HG02840 (cell line): ENCODE measurements at regions not wholly inside any gene's neighbourhood (a gene's known extent, or its start where the extent isn't known, plus 50 kb on each side); places are given as distances from the start of the nearest gene placed in this dataset.
"Not testable (repeated sequence)": the region's sequence is repeated elsewhere in the genome, so short reads cannot be mapped to it uniquely, and the experiment has no call there.

Experiments used
- ATAC-seq: cut with Tn5 transposase; IDR thresholded peaks from one replicate; pipeline ENCODE4 v1.9.1; 2021; ENCODE audit warnings: mild to moderate bottlenecking, moderate library complexity, moderate number of reproducible peaks; ENCODE audit not compliant: unreplicated experiment, low FRiP score

GRCh38 chr6:11891547-11891946, 112.9 kb upstream of the ADTRP start:
- no peak for ATAC-seq

GRCh38 chr6:11890849-11891248, 112.2 kb upstream of the ADTRP start:
- no peak for ATAC-seq

- ATAC-seq: no peak
Observed at GRCh38 chr6:11890209-11890608, 111.6 kb upstream of the ADTRP start.

DNA sequence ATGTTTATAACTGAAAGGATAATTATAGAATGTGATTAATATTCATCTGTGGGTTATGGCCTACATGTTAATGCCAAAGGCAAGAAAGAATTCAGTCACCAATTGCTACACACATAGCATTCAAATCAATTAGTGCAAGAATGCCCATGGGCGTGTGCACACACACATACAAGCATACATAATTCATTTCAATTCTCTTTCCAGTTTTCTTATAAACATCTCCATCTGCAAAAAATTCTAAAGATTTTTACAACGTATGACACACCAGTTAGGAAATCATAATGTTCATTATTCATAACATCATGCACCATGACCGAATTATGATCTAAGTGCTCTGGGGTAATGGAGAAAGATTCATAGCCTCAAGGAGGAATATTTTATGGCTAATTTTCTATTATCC, 111.0 kb upstream of the ADTRP start:
- ATAC-seq: no peak

GRCh38 chr6:11888727-11889126, 110.1 kb upstream of the ADTRP start:
- no peak for ATAC-seq

GRCh38 chr6:11885159-11885558, 106.6 kb upstream of the ADTRP start:
- no peak for ATAC-seq

DNA sequence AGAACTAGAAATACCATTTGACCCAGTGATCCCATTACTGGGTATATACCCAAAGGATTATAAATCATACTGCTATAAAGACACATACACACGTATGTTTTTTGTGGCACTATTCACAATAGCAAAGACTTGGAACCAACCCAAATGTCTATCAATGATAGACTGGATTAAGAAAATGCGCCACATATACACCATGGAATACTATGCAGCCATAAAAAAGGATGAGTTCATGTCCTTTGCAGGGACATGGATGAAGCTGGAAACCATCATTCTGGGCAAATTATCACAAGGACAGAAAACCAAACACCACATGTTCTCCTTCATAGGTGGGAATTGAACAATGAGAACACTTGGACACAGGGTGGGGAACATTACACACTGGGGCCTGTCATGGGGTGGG, 104.9 kb upstream of the ADTRP start:
- ATAC-seq: not testable (repeated sequence)

GRCh38 chr6:11880156-11880555, 101.6 kb upstream of the ADTRP start:
- not testable (repeated sequence) for ATAC-seq

DNA sequence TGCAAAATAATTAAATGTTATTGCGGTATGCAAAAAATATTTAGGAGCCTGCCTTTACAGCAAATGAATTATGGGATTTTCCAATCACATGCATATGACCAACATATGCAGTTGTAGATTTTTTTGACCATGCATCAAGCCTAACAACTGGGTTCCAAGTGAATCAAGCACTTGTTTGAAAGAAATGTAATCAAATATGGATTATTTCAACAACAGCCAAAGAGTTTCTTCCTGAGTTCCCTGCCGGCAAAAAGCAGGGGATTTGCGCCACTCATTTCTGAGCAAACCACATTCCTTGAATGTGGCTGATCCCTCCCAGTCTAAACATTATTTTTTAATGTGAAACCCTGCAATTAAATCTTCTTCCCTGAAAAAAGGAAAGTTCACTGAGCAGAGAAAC, 100.1 kb upstream of the ADTRP start:
- no peak for ATAC-seq

DNA sequence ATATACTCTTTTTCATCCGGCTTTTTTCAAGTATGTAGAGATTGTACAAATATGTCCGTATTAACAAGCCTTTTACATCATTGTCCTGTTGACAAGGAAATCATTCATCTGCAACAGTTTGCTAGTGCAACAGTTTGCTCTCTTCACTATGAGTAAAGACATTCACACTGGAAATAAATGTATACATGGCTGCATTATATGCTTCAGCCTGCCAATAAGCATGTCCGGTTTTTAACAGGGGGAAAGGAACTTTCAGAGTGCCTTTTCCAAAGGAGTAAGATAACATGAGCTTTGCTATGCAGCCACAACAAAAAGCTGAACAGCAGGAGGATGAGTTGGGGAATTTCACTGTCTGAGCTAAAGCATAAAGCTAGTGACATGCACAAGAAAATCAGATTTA, 99.4 kb upstream of the ADTRP start:
- ATAC-seq: no peak

- peak; percentile 63 for ATAC-seq
Observed at GRCh38 chr6:11876934-11877433, 98.4 kb upstream of the ADTRP start.

GRCh38 chr6:11875325-11876109, 96.9 kb upstream of the ADTRP start:
- no peak for ATAC-seq

GRCh38 chr6:11869672-11870340, 91.2 kb upstream of the ADTRP start:
- ATAC-seq: no peak

DNA sequence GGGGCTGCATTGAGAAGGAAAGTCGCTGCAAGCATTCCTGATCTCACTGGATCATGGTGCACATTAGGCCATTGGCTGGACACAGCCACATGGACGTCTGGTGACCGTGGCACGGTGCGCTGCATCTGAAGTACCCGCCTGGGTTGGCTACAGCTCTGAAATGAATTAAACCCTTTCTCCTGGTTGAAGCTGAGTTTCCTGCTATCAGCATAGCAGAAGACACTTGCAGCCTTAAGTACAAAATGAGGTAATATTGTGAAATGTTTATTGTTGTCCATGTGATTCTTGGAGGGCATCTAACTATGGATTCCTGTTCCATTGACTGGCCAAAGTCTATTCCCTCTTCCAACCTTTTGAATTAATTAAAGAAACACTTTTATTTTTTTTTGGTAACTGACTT, 89.8 kb upstream of the ADTRP start:
- ATAC-seq: no peak

DNA sequence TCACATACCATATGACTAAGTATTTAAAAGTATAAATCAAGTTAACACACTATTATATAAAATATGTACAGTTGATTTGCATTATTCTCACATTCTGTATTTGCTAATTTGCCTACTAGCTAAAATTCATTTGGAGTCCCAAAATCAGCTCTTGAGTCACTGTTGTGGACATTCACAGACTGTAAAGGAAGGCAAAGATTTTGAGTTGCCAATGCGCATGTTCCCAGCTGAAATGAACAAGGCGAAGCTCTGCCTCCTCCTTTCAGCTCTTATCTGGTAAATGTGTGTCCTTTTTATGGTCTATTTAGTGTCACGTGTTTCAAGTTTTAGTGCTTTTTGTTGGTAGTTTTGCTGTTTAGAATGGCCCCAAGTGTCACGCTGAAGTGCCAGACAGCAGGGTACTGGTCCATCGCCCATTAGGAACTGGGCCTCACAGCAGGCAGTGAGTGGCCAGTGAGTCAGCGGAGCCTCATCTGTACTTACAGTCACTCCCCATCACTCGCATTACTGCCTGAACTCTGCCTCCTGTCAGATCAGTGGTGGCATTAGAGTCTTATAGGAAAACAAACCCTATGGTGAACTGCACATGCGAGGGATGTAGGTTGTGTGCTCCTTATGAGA, 87.2 kb upstream of the ADTRP start:
- no peak for ATAC-seq

DNA sequence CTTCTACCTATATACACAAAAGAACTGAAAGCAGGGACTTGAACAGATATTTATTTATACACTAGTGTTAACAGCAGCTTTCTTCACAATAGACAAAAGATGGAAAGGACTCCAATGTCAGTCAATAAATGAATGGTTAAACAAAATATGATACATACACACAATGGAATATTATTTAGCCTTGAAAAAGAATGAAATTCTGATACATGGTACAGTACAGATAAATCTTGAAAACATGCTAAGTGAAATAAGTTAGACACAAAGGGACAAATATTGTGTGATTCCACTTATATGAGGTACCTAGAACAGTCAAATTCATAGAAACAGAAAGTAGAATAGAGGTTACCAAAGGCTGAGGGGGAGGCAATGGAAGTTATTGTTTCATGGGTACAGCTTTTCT, 79.8 kb upstream of the ADTRP start:
- ATAC-seq: no peak

GRCh38 chr6:11855743-11856142, 77.1 kb upstream of the ADTRP start:
- ATAC-seq: no peak

GRCh38 chr6:11854408-11855165, 76.0 kb upstream of the ADTRP start:
- ATAC-seq: no peak

- ATAC-seq: no peak
Observed at GRCh38 chr6:11853678-11854407, 75.2 kb upstream of the ADTRP start.

GRCh38 chr6:11852061-11852651, 73.6 kb upstream of the ADTRP start:
- ATAC-seq: no peak
